ENCODE measurements at regions not wholly inside any gene's neighbourhood (a gene's known extent, or its start where the extent isn't known, plus 50 kb on each side); places are given as distances from the start of the nearest gene placed in this dataset.

DNA sequence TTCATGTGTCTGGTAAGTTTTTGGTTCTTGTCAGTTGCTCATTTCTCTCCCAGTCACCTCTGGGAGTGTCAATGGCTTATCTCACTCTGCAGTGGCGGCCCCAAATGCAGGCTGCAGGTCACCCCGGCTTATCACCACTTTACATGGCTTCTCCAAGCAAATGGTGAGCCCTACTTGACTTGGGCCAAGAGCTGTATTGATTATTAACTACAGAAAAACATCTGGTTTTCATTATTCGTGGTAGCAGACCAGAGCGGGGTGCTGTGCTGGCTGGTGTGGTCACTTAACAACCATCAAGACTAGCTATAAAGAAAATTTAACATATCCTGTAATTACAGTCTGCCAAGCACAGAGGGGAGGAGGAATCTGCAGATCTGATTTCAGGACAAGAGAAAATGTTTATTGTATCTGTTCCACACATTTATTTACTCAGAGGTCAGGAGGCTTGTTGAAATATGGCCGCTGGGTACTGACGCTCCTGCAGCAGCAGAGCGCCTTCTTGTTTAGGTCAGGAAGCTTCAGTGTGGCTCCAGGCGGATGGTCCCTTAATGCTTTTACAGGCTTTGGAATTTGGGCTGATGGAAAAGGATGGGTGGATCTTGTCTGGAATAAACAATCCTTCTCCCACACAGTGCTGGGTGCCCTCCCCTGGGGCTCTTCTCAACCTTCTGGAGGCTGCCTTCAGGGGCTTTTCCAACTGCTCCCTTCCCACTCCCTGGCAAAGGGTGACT lies 87.8 kb downstream of the HLX start:
- TF ChIP-seq FOXK2 (IDR thresholded peaks at IDR 0.05) (no peak), ZNF384 (IDR thresholded peaks at IDR 0.05) (no peak), ELF4 (IDR thresholded peaks at IDR 0.05) (no peak), TARDBP (IDR thresholded peaks at IDR 0.05) (no peak), NFRKB (IDR thresholded peaks at IDR 0.05) (no peak), CTBP1 (IDR thresholded peaks at IDR 0.05; ENCODE audit: borderline replicate concordance) (no peak), SP1 (IDR thresholded peaks at IDR 0.05) (no peak)
- TF ChIP-seq, protein P1, sequence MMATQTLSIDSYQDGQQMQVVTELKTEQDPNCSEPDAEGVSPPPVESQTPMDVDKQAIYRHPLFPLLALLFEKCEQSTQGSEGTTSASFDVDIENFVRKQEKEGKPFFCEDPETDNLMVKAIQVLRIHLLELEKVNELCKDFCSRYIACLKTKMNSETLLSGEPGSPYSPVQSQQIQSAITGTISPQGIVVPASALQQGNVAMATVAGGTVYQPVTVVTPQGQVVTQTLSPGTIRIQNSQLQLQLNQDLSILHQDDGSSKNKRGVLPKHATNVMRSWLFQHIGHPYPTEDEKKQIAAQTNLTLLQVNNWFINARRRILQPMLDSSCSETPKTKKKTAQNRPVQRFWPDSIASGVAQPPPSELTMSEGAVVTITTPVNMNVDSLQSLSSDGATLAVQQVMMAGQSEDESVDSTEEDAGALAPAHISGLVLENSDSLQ (IDR thresholded peaks at IDR 0.05), result no peak

All from HEK293T (cell line).